ENCODE measurements at regions not wholly inside any gene's neighbourhood (a gene's known extent, or its start where the extent isn't known, plus 50 kb on each side); places are given as distances from the start of the nearest gene placed in this dataset.

DNA sequence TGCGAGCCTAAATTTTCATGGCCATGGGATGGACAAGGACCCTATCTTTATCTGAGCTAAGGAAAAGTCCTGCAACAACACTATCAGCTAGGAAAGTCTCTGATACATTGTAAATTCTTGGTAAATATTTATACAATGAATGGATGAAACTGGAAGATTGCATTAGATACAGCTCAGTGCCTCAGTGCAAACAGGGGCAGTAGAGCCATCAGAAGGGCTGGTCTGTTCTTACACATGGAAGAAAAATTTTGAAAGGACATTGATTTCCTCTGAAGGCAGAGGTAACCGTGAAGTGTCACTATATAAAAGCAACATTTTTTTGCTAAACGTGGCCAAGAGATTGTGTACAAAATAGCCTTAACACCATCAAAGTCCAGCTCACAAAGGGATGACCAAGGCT, 153.2 kb upstream of the GADL1 start:
- no peak for DNase-seq (ENCODE audit: extremely low read depth in 1 of 2, low read depth in 1 of 2)

DNA sequence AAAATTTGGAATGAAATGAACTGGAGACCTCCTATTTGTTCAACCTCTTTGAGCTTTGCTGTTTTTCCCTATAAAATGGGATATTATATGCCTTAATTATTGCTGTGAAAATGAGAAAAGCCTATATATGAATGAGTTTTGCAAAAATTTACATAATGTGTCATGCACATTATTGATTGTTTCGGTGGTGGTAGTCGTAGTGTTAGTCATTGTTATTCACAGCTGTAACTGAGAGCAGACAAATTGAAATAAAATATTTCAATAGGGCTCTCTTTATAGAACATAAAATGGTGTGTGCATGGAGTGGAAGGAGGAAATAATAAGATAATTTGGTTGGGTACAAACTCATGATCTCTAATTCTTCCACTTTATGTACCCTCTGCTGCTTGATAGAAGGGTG, 153.7 kb upstream of the GADL1 start:
- DNase-seq (ENCODE audit: extremely low read depth in 1 of 2, low read depth in 1 of 2): no peak

DNA sequence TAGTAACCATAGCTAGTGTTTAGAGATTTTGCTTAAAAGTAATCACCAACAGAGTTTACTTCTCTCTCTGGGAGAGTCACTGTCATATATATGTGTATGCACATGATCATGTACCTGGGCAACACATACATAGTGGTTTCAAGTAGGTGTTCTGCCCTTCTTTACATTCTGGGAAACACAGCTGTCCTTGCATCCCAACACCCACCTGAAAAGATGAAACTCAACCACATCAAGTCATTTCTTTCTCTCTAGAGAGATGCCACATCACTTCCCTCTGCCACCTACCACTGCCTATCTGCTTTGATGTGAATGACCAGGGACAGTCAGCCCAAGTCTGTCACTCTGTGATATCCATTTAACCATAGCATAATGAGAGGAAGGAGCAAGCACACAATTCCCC, 155.8 kb upstream of the GADL1 start:
- DNase-seq (ENCODE audit: extremely low read depth in 1 of 2, low read depth in 1 of 2): no peak

DNA sequence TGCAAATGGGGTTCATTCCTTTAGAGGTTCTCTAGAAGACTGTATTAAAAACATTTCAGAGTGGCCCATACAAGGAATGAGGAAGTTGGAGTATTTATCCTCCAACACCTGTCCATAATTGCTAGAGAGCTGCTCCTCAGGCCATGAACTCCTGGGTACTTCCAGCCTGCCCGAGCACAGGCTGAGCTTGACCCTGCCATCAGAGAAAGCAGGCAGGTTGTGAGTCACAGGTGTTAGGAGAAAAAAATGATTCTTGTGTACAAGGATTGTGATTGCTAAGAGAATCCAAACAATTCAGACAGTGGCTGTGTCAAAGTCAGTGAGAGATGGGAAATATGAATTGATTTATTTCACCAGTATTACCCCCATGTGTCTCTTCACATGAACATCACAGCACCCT, 156.8 kb upstream of the GADL1 start:
- no peak for DNase-seq (ENCODE audit: extremely low read depth in 1 of 2, low read depth in 1 of 2)

DNA sequence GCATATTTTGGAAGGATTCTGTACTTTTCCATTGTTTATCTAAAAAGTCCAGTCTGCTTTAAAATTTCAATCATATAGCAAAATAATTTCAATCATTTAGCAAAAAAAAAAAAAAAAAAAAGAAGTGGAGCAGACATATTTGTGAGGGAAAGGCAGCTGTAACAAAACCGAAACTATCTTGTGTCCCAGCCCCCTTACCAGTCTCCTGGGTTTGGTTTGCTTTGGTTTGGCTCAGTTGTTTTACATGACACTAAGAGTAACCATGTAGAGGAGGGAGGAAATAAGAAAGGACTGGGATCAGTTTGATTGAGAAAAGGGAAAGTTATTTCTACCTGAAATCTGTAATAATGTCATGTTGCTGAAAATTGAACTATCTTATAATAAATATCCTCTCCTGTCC, 158.8 kb upstream of the GADL1 start:
- DNase-seq (ENCODE audit: extremely low read depth in 1 of 2, low read depth in 1 of 2): no peak

DNA sequence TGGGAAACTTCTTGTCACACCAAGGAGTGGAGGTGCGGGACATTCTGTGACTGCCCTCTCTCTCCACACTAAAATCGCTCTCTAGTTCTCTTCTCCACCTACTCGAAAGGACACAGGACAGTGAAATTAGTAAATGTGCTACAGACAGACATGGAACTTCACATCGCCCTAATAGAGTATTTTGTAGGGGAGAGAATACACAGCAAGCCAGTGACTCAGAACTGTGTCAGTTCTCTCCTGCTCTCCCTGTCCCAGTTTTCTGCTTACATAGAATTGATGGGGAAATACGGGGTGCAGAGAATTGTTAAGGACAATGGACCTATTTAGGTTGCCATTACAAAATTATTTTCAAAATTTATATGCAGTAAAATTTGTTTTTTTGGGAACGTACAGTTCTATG, 159.6 kb upstream of the GADL1 start:
- no peak for DNase-seq (ENCODE audit: extremely low read depth in 1 of 2, low read depth in 1 of 2)

DNA sequence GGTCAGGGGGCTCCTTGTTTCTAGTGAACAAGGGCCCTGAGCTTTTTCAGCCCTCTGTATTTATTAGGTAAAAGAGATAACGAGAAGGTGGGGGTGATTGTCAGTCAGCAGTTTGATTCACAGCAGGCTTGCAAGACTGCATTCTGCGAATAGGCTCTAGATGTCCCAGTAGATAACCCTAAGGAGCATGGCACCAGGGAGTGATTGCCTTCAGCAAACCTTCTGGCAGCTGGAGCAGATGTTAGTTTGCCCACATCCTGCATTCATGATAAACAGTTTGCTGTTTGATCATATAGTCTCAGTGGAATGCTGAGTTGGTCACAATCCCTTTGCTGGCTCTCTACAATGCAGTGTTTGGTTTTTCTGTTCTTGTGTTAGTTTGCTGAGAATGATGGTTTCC, 161.3 kb upstream of the GADL1 start:
- DNase-seq (ENCODE audit: extremely low read depth in 1 of 2, low read depth in 1 of 2): no peak

DNA sequence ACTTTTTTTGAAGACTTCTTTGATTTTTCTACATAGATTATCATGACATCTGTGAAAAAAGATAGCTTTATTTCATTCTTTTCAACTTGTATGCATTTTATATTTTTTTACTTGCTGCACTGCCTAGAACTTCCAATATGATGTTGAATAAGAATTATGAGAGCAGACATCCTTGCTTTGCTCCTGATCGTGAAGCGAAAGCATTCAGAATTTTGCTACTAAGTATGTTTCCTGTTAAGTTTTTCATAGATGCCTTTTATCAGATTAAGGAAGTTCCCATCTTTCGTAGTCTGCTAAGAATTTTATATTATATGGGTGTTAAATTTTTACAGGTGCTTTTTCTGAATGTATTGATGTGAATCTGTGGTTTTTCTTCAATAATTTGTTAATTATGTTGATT, 163.4 kb upstream of the GADL1 start:
- DNase-seq (ENCODE audit: extremely low read depth in 1 of 2, low read depth in 1 of 2): no peak

DNA sequence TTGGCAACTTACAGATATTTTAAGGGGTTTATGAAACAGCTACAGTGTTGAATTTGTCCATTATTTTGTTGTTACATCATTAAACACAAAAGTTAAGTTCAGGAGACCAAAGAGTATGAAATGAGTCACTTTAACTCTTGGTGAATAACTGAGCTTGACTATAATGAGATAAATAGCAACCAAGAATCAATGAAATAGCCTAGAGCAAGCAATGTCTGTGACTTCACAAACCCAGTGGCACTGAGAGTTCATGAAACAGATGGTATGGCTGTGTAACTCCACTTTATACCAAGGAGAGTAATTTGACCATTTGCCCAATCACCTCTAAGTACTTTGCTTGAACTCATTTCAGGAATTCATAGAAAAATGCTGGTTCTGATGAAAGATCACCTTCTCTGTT, 169.6 kb upstream of the GADL1 start:
- no peak for DNase-seq (ENCODE audit: extremely low read depth in 1 of 2, low read depth in 1 of 2)

DNA sequence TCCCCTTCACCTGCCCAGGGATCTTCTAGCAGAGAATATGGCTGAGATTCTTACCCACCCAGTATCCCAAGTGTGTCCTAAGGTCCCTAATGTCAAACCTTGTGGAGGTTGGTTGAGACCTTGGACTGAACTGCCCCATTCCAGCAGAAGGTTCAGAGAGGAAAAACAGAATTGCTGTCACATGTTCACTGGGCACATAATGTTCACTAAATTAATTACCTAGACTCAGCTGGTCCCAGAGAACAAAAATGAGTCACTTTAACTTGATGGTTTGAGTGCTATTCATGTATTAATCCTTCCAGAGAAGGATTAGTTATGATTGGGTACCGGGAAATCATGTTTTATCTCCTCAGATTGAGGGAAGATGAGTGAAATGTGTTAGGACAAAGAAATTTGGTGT, 171.3 kb upstream of the GADL1 start:
- DNase-seq (ENCODE audit: extremely low read depth in 1 of 2, low read depth in 1 of 2): no peak

DNA sequence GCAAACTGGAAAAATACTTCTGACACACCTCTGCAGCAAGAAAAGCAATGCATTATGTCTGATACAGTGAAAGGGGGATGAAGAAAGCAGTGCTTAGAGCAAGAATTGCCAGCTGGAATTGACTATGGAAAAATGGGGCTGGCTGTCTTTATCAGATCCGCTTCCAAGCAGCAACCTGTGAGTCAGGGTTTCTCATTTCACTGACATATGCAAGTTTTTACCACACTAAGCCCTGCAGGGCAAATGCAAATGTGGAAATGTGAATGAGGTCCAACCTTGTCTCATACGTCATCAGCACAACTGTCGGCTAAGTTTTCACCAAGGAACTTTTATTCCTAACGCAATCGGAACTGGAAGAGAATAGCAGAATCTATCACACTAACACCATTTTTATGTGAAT, 172.5 kb upstream of the GADL1 start:
- DNase-seq (ENCODE audit: extremely low read depth in 1 of 2, low read depth in 1 of 2): no peak

DNA sequence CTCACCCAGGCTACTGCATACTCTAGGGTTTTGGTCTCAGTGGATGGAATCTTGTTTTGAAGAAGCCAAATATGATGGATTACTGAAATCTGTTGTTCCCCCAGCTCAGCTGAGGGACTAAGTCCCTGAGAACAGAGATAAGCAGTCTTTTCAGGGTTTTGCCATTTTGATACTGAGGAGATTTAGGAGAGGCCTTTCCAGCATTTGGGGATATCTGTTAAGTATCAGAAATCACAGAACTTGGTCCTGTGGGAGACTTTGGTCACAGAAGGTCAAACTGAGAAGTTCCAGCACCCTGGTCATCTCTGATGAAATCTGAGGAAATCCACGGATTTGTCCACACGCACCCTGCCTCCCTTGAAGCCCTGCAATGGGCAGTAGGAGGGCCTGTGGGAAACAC, 181.0 kb upstream of the GADL1 start:
- no peak for DNase-seq (ENCODE audit: extremely low read depth in 1 of 2, low read depth in 1 of 2)

DNA sequence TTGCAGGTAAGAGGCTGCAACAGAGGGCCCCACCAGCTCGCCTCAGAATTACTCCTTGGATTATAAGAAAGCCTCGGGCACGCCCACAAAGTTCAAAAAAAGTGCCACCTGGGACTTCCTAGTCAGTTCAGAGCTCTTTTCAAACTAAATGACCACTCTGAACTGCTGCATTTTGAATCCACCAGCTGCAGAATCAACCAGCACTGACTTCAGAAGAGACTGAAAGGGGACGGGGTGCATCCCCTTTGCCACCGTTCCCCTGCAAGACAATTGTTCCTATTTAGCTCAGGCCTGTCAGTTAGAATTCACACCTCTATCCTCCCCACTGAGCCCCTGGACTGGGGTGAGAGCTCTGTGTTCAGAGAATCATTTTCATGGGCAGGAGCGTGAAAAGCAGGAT, 181.4 kb upstream of the GADL1 start:
- no peak for DNase-seq (ENCODE audit: extremely low read depth in 1 of 2, low read depth in 1 of 2)

DNA sequence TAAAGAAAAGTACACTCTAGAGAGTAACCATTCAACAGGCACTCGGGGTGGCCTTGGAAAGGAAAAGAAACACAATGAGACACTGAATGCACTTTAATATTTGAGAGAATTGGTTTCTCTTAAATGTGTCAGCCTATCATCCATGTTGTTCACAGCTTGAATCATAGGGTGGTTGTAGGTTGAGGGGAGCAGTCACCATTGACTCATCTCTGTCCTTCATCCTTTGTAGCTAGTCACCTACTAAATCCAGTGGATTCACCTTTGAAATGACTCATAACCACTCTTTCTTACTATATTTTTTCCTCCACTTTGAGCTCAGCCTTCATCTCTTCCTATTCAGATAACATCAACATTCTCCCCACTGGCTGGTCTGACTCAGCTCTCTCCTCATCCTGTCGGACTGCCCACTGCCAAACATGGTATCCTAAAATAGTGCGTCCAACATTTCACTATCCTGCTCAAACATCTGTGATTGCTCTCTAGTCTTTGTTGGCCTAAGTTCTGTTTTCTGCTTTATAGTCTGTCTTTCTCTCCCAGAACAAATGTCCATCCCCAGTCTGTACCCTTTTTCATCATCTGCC, 182.7 kb upstream of the GADL1 start:
- DNase-seq (ENCODE audit: extremely low read depth in 1 of 2, low read depth in 1 of 2): peak in 1 of 2 donors; percentile 29

DNA sequence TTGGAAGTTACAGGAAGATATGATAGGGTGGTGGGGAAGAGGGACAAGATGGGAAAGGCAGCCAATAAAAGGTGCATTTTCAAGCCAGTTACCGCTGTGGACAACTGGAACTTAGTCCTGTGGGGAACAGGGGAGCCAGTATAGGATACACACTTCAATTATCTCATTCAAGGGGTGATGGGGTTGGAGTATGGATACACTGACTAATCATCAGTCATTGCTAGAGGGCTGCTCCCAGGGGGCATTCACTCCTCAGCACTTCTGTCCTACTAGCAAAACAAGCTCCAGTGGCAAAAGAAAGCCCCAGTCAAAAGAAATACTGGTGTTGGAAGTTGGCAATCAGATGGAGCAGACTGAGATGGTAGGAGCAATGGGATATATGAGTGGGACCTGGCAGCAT, 183.4 kb upstream of the GADL1 start:
- DNase-seq (ENCODE audit: extremely low read depth in 1 of 2, low read depth in 1 of 2): no peak

DNA sequence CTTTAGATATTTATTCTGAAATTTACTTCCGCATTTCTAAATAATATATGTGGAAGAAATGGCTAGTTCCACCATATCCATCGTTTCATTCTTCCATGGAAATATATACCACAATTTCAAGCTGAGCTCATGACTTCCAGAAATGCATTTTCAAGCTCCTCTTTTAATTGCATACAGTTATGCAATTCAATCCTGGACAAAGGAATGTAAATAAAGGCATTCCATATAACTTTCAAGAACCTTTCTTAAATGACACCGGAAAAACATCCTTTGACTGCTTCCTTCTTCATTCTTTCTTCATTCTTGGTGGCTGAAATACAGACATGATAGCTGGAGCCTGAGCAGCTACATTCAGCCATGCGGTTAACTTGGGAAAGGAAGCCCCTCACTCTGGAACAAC, 185.2 kb upstream of the GADL1 start:
- no peak for DNase-seq (ENCODE audit: extremely low read depth in 1 of 2, low read depth in 1 of 2)

DNA sequence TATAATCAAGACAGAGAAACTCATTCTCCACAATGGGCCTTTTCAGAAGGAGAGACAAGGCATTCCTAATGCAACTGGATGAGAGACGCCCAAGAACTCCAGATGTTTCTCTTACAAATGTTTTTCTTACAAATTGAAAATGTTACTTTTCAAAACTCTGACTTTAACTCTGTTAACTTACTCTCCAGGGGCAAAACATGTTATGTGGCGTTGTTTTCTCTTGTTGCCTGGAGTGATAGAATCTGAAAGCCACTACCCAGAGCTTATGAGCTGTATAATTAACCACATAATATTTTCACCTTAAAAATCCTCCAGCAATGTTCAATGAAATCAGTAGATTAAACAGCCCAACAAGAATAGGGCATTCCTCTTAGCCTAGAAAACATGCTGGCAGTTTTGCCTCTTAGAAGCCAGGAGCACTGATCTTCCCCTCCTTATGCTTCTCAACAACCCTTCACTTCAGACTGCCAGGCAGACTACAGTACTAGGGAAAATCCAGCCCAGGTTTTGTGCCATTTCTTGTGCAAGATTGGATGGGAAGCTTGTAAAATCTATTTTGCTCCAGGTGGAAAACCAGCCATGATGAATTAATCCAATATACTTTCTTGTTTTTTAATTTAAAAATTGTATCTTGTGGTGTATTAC, 186.7 kb upstream of the GADL1 start:
- no peak for DNase-seq (ENCODE audit: extremely low read depth in 1 of 2, low read depth in 1 of 2)

DNA sequence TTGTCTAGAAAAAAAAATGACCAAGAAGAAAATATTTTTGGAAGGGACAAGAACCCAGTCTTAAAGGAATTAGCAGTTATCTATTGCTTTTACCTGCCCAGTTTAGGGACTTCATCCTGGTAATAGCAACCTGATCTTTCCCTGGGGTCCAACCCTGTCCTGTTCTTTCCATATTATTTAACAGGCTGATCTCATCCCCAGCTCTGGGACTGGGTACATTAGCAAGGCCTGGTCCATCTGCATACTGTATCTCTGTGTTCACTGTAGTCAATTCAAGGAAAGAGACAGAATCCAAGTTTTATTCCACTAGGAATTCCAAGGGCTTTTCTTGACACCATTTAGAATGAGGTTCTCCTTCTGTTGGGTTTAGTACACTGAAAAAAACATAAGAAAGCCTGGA, 191.7 kb upstream of the GADL1 start:
- DNase-seq (ENCODE audit: extremely low read depth in 1 of 2, low read depth in 1 of 2): no peak

DNA sequence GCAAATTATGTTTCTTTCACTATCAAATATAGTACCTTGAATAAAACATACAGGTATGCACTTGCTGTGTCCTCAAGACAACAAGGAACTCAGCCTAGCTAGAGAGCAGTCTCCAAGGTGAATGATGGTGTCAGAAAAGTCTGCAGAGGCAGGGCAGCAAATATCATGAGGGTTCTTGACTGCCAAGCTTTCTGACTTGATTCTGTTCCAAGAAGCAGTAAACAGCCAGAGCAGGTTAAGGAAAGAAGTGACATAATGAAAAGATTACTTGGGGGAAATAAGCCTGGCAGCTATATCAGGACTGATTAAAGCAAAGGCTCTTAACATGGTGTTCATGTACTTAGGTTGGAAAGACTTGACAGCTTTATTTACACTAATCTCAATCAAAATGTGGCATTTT, 192.2 kb upstream of the GADL1 start:
- no peak for DNase-seq (ENCODE audit: extremely low read depth in 1 of 2, low read depth in 1 of 2)

DNA sequence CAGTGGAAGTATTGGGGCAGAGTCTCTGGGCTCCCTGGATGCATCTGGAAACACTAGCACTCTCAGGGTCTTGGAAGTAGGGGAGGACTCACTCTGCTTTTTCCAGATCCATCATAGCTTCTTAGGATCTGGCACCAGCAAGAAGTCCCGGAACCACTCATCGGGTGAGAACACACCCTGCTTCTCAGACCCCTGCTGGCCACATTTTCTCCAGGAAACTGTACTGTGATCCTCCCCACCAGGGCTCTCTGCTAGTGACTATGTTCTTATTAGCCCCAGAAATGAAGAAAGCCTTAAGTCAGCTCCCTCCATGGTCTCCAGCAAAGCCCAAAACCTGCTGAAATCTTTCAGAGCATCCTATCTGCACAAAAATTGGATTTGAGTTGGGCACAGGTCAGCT, 197.3 kb upstream of the GADL1 start:
- no peak for DNase-seq (ENCODE audit: extremely low read depth in 1 of 2, low read depth in 1 of 2)

DNA sequence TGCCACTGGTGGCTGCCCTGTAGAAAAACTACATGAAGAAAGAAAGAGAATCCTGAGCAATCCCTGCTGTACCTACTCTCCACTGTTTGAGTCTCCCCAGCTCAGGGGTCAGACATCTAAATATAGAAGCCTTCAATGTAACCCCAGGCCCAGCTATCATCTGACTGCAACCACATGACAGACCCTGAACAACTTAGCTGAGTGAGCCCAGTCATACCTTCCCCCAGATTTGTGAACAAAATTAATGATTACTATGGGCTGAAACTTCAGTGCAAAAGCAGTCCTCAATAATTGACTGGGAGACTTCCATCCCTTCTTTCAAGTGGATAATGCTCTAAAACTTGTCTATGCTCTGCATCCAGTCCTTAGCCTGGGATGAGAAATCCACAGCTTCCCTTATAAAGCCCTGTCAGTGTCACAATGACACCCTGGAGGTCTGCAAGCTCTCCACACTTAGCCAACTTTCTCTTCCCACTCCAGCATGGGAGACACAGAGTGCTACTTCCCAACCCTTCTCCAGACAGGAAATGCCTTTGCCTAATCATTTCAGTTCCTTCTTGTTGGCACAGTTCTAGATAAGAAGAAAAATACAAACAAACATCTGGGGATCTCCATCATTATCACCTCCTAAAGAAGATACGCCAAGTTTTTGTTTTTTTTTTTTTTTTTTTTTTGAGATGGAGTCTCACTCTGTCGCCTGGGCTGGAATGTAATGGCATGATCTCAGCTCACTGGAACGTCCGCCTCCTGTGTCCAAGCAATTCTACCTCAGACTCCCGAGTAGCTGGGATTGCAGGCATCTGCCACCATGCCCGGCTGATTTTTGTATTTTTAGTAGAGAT, 198.5 kb upstream of the GADL1 start:
- no peak for DNase-seq (ENCODE audit: extremely low read depth in 1 of 2, low read depth in 1 of 2)

DNA sequence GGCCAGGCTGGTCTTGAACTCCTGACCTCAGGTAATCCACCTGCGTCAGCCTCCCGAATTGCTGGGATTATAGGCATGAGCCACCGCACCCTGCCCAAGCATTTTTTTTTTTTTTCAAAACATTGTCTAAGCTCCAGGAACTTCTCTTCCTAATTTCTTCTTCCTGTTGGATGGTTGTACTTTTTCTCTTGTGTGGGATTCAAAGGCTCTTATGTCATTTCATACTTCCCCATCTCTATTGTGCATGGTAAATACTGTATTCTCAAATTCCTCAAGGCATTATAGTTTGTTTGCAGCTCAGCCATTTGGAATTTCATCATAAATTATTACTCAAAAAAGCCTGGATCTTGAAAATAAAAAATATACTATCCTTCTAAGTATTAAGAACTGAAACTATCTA, 199.1 kb upstream of the GADL1 start:
- no peak for DNase-seq (ENCODE audit: extremely low read depth in 1 of 2, low read depth in 1 of 2)
